Neural cell (in vitro differentiated cells): ENCODE measurements at regions not wholly inside any gene's neighbourhood (a gene's known extent, or its start where the extent isn't known, plus 50 kb on each side); places are given as distances from the start of the nearest gene placed in this dataset.

ENCODE experiments used
- H2AFZ ChIP-seq: fragments of 200-600, 300-800 bp; sonication (generic), shearing (Covaris generic); 2 replicates; pipeline ENCODE4 v1.6.0; 2014; ENCODE audit warnings: low read depth, mild to moderate bottlenecking, antibody characterized with exemption, low read length, moderate library complexity
- H3F3A ChIP-seq: fragments of 200-600 bp; shearing (Covaris generic); 2 replicates; pipeline ENCODE4 v1.6.1; 2016; ENCODE audit warnings: mild to moderate bottlenecking, moderate library complexity, mixed read lengths, antibody characterized with exemption, low read length; ENCODE audit not compliant: insufficient read depth, poor library complexity, severe bottlenecking
- H3K27ac ChIP-seq: fragments of 200-600, 300-800 bp; sonication (generic), shearing (Covaris generic); 2 replicates; pipeline ENCODE4 v1.5.1; 2014; ENCODE audit warnings: mild to moderate bottlenecking, low read length, moderate library complexity
- H3K27me3 ChIP-seq: fragments of 300-800, 200-600 bp; sonication (generic), shearing (Covaris generic); 2 replicates; pipeline ENCODE4 v1.6.0; 2014; ENCODE audit warnings: mild to moderate bottlenecking, low read depth, low read length, moderate library complexity; ENCODE audit not compliant: insufficient read depth
- H3K36me3 ChIP-seq: fragments of 300-800, 200-600 bp; sonication (generic), shearing (Covaris generic); 2 replicates; pipeline ENCODE4 v1.5.1; 2014; ENCODE audit warnings: mild to moderate bottlenecking, antibody characterized with exemption, low read length, moderate library complexity; ENCODE audit not compliant: insufficient read depth
- H3K4me2 ChIP-seq: fragments of 300-800, 200-600 bp; sonication (generic), shearing (Covaris generic); 2 replicates; pipeline ENCODE4 v1.6.0; 2014; ENCODE audit warnings: mild to moderate bottlenecking, low read length
- H3K4me3 ChIP-seq: fragments of 300-800, 200-600 bp; sonication (generic), shearing (Covaris generic); 2 replicates; pipeline ENCODE4 v1.5.1; 2014; ENCODE audit warnings: mild to moderate bottlenecking, low read length, moderate library complexity
- H3K79me2 ChIP-seq: fragments of 200-600 bp; shearing (Covaris generic); replicated peaks from 2 replicates; pipeline ENCODE4 v1.6.0; 2014; ENCODE audit warnings: mild to moderate bottlenecking, low read length, moderate library complexity; ENCODE audit not compliant: insufficient read depth
- H3K9ac ChIP-seq: fragments of 300-800, 200-600 bp; sonication (generic), shearing (Covaris generic); 2 replicates; pipeline ENCODE4 v1.6.1; 2016; ENCODE audit warnings: mild to moderate bottlenecking, low read length, mixed read lengths
- H3K9me2 ChIP-seq: fragments of 200-600 bp; shearing (Covaris generic); 2 replicates; pipeline ENCODE4 v1.6.1; 2016; ENCODE audit warnings: mild to moderate bottlenecking, low read length, mixed read lengths; ENCODE audit not compliant: insufficient read depth
- H3K9me3 ChIP-seq: fragments of 200-600, 300-800 bp; sonication (generic), shearing (Covaris generic); 2 replicates; pipeline ENCODE4 v1.6.1; 2016; ENCODE audit warnings: mild to moderate bottlenecking, mixed run types, low read length, moderate library complexity, mixed read lengths
- H4K20me1 ChIP-seq: fragments of 200-600 bp; shearing (Covaris generic); 2 replicates; pipeline ENCODE4 v1.6.1; 2016; ENCODE audit warnings: mild to moderate bottlenecking, mixed run types; ENCODE audit not compliant: insufficient read depth
- EP300 ChIP-seq: fragments of 450-650 bp; conservative IDR thresholded peaks from 2 replicates; pipeline ENCODE4 v1.6.1; 2014; ENCODE audit warnings: antibody characterized with exemption, mild to moderate bottlenecking, moderate library complexity; ENCODE audit not compliant: poor library complexity, severe bottlenecking
- EZH2 ChIP-seq: fragments of 200-600, 300-800 bp; shearing (Covaris generic), sonication (generic); IDR thresholded peaks from 2 replicates; pipeline ENCODE4 v1.6.1; 2014; ENCODE audit warnings: antibody characterized with exemption, low read length, borderline replicate concordance, mild to moderate bottlenecking; ENCODE audit not compliant: insufficient read depth, poor library complexity, severe bottlenecking
- MXI1 ChIP-seq: fragments of 450-650 bp; conservative IDR thresholded peaks from 2 replicates; pipeline ENCODE4 v1.6.1; 2014; ENCODE audit warnings: antibody characterized with exemption, mild to moderate bottlenecking; ENCODE audit not compliant: poor library complexity, severe bottlenecking
- POLR2AphosphoS5 ChIP-seq: IDR thresholded peaks from 2 replicates; pipeline ENCODE4 v1.6.1; 2012
- RAD21 ChIP-seq: fragments of 450-650 bp; conservative IDR thresholded peaks from 2 replicates; pipeline ENCODE4 v1.6.1; 2014; ENCODE audit warnings: antibody characterized with exemption, mild to moderate bottlenecking, moderate library complexity
- SMC3 ChIP-seq: fragments of 450-650 bp; conservative IDR thresholded peaks from 2 replicates; pipeline ENCODE4 v1.6.1; 2014; ENCODE audit warnings: antibody characterized with exemption, mild to moderate bottlenecking, moderate library complexity; ENCODE audit not compliant: poor library complexity
- TAF1 ChIP-seq: IDR thresholded peaks from 2 replicates; pipeline ENCODE4 v1.6.1; 2012; ENCODE audit warnings: low read depth
- TF ChIP-seq, protein P1 (sequence below): fragments of 450-650 bp; IDR thresholded peaks from 2 replicates; pipeline ENCODE4 v1.5.1; 2014; ENCODE audit warnings: antibody characterized with exemption, mild to moderate bottlenecking, moderate library complexity; ENCODE audit not compliant: poor library complexity, severe bottlenecking
- TF ChIP-seq, protein P2 (sequence below): IDR thresholded peaks from 2 replicates; pipeline ENCODE4 v1.6.1; 2012; ENCODE audit warnings: borderline replicate concordance

DNA sequence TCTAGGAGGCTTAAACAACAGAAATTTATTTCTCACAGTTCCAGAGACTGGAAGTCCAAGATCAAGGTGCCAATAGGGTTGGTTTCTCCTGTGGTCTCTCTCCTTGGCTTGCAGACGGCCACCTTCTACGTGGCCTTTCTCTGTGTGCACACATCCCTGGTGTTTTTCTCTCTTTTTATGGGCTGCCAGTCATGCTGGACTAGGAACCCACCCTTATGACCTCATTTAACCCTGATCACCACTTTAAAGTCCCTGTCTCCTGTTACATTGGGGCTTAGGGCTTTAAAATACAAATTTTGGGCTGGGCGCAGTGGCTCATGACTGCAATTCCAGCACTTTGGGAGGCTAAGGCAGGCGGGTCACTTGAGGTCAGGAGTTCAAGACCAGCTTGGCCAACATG lies 157.1 kb downstream of the TLE1 start:
- Histone ChIP-seq H3K4me3 (no peak overlapping the region), H3K9me2 (no peaks in the 10 kb centered on the region), H3K36me3 (no peaks in the 10 kb centered on the region), H4K20me1 (no peaks in the 10 kb centered on the region), H3K27me3 (no peaks in the 10 kb centered on the region), H3K27ac (no peak overlapping the region), H3K79me2 (no peaks in the 10 kb centered on the region), H3K4me2 (no peak overlapping the region), H3K9me3 (no peaks in the 10 kb centered on the region), H3F3A (no peaks in the 10 kb centered on the region), H2AFZ (no peak overlapping the region), H3K9ac (no peak overlapping the region)
- TF ChIP-seq TAF1: no peak
- TF ChIP-seq POLR2AphosphoS5: no peak
- TF ChIP-seq MXI1: no peak
- TF ChIP-seq EZH2: no peak

DNA sequence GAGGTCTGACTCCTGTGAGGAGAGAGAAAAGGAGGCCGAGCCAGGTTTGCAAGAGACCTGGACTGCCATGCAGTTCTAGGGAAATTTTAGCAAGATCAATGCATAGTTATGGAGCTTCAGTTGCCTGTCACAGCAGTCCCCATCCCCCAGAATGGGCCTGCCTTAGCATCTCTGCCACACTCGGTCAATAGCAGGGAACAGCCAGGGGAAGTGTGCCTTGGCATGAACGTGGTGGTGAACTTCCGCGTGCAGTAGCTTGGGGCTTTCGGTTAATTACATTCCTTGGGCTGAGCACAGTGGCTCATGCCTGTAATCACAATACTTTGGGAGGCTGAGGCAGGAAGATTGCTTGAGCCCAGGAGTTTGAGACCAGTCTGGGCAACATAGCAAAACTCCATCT lies 157.8 kb downstream of the TLE1 start:
- H3F3A ChIP-seq: no peaks in the 10 kb centered on the region
- H4K20me1 ChIP-seq: no peaks in the 10 kb centered on the region
- TF ChIP-seq EP300 (no peak), POLR2AphosphoS5 (no peak), SMC3 (no peak), TAF1 (no peak), EZH2 (no peak), RAD21 (no peak)
- TF ChIP-seq, protein P1, sequence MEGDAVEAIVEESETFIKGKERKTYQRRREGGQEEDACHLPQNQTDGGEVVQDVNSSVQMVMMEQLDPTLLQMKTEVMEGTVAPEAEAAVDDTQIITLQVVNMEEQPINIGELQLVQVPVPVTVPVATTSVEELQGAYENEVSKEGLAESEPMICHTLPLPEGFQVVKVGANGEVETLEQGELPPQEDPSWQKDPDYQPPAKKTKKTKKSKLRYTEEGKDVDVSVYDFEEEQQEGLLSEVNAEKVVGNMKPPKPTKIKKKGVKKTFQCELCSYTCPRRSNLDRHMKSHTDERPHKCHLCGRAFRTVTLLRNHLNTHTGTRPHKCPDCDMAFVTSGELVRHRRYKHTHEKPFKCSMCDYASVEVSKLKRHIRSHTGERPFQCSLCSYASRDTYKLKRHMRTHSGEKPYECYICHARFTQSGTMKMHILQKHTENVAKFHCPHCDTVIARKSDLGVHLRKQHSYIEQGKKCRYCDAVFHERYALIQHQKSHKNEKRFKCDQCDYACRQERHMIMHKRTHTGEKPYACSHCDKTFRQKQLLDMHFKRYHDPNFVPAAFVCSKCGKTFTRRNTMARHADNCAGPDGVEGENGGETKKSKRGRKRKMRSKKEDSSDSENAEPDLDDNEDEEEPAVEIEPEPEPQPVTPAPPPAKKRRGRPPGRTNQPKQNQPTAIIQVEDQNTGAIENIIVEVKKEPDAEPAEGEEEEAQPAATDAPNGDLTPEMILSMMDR: no peak
- TF ChIP-seq, protein P2, sequence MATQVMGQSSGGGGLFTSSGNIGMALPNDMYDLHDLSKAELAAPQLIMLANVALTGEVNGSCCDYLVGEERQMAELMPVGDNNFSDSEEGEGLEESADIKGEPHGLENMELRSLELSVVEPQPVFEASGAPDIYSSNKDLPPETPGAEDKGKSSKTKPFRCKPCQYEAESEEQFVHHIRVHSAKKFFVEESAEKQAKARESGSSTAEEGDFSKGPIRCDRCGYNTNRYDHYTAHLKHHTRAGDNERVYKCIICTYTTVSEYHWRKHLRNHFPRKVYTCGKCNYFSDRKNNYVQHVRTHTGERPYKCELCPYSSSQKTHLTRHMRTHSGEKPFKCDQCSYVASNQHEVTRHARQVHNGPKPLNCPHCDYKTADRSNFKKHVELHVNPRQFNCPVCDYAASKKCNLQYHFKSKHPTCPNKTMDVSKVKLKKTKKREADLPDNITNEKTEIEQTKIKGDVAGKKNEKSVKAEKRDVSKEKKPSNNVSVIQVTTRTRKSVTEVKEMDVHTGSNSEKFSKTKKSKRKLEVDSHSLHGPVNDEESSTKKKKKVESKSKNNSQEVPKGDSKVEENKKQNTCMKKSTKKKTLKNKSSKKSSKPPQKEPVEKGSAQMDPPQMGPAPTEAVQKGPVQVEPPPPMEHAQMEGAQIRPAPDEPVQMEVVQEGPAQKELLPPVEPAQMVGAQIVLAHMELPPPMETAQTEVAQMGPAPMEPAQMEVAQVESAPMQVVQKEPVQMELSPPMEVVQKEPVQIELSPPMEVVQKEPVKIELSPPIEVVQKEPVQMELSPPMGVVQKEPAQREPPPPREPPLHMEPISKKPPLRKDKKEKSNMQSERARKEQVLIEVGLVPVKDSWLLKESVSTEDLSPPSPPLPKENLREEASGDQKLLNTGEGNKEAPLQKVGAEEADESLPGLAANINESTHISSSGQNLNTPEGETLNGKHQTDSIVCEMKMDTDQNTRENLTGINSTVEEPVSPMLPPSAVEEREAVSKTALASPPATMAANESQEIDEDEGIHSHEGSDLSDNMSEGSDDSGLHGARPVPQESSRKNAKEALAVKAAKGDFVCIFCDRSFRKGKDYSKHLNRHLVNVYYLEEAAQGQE: no peak
- H3K27me3 ChIP-seq: no peaks in the 10 kb centered on the region
- no peak overlapping the region for H3K4me3 ChIP-seq
- H3K79me2 ChIP-seq: no peaks in the 10 kb centered on the region
- no peak overlapping the region for H3K9ac ChIP-seq
- no peaks in the 10 kb centered on the region for H3K36me3 ChIP-seq
- H3K27ac ChIP-seq: no peak overlapping the region
- no peaks in the 10 kb centered on the region for H3K9me3 ChIP-seq
- no peak overlapping the region for H3K4me2 ChIP-seq
- H3K9me2 ChIP-seq: no peaks in the 10 kb centered on the region
- H2AFZ ChIP-seq: no peak overlapping the region

DNA sequence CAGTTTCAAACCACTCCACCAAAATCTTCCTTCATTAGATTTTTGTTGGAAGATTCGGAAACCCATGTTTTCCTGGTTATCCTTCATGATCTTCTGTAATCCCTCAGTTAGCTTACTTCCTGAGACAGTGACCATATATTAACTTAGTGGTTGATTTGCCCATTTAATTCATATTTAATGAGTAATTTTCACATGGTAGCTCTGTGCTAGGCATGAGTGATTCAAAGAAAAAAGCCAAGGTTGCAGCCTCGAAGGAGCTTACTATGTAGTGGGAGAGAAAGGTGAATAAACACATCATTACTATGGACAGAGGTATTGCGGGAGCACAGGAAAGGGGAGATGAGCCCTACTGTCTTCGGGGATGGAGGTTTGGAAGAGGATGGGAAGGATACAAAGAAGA lies 158.5 kb downstream of the TLE1 start:
- Histone ChIP-seq H3K79me2 (no peaks in the 10 kb centered on the region), H2AFZ (no peak overlapping the region), H3K9me2 (no peaks in the 10 kb centered on the region), H3K36me3 (no peaks in the 10 kb centered on the region), H3K4me3 (no peak overlapping the region), H3K27me3 (no peaks in the 10 kb centered on the region), H3K4me2 (no peak overlapping the region), H3K9me3 (no peaks in the 10 kb centered on the region), H3K9ac (no peak overlapping the region), H3K27ac (no peak overlapping the region), H3F3A (no peaks in the 10 kb centered on the region), H4K20me1 (no peaks in the 10 kb centered on the region)
- no peak for TF ChIP-seq RAD21
- TF ChIP-seq POLR2AphosphoS5: no peak
